ENCODE measurements at regions not wholly inside any gene's neighbourhood (a gene's known extent, or its start where the extent isn't known, plus 50 kb on each side); places are given as distances from the start of the nearest gene placed in this dataset.
"Not testable (repeated sequence)": the region's sequence is repeated elsewhere in the genome, so short reads cannot be mapped to it uniquely, and the experiment has no call there.

GRCh38 chr12:76666290-76666835 is 97.6 kb upstream of the ZDHHC17 start:
- DNase-seq = peak; percentile 76

- DNase-seq = no peak
Observed at GRCh38 chr12:76669981-76670380, 93.9 kb upstream of the ZDHHC17 start.

DNA sequence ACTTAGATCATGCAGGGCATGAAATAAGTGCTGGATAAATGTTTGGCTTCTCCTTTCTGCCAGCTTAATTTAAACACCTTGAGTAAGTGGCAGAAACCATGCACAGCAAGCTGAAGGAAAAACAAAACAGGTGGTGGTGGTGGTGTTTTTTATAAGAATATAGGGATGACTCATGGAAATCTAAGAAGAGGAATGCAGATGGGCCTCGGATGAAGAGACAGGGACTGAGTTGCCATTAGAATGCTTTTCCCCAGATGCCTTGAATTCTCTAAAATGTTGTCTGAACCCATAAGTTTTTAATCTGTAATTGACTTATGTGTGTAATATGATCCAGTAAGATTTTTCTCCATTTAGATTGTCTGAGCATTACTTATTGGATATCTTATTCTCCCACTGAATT is 93.1 kb upstream of the ZDHHC17 start:
- DNase-seq = no peak

GRCh38 chr12:76674669-76675315 is 89.1 kb upstream of the ZDHHC17 start:
- DNase-seq = no peak

DNA sequence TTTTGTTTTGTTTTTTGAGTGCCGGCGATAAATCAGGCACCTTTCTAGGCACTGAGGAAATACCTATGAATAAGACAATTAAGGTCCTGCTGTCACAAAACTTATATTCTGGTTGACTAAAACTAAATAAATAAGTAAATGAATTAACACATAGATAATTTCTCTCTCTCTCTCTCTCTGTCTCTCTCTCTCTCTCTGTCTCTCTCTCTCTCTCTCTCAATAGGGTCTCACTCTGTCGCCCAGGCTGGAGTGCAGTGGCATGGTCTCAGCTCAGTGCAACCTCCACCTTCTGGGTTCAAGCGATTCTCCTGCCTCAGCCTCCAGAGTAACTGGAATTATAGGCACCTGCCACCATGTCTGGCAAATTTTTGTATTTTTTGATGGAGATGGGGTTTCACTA is 87.7 kb upstream of the ZDHHC17 start:
- not testable (repeated sequence) for DNase-seq

DNA sequence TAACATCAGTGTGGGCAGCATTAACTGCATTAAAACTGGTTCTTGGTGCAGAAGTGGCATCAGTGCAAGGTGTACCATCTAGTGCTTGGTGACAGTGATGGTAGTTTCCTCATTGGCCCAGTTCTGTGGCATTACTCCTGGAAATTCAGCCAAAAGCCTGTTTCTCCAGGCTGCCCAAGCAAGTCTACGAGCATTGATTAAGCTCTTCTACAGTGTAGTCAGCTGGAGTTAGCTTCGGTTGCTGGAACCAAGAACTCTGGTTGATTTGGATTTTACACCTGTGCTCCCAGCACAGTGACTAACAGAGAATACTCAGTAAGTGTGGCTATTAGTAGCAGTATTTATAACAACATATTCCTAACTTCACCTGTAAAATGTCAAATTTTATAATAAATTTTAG is 84.9 kb upstream of the ZDHHC17 start:
- no peak for DNase-seq

DNA sequence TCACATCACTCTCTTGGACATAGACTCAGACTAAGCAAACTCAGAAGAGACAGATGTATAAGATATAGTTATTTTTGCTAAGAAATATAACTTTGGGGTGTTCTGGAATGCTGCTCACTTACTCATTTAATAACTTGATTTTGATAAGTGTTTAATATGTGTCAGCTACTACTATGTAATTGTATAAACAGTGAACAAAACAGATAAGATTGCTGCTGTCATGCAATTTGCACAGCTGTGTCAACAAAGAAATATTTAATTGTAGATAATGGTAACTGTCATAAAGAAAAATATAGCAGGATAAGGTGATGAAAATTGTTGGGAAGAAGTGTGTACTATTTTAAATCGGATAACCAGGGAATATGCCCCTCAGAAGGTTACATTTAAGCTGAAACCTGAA is 84.1 kb upstream of the ZDHHC17 start:
- DNase-seq = no peak

DNA sequence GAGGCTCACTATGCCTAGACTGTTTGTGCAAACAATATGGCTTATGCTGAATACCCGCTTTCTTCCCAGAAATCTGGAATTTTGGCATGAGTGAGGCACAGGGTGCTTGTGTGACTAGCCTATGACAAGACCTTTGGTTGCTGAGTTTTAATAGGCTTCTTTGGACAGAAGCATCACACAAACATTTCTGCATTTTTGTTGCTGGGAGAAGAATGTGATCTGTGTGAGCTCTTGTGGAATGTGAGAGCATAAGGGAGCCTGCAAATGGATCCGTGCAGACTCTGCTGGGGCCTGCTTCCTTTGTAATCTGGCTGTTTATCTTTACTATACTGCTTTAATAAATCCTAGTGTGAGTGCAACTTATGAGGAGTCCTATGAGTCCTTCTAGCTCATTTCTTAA is 83.0 kb upstream of the ZDHHC17 start:
- DNase-seq = no peak

GRCh38 chr12:76685246-76685678 is 78.7 kb upstream of the ZDHHC17 start:
- no peak for DNase-seq

- no peak for DNase-seq
Observed at GRCh38 chr12:76687981-76688380, 75.9 kb upstream of the ZDHHC17 start.

DNA sequence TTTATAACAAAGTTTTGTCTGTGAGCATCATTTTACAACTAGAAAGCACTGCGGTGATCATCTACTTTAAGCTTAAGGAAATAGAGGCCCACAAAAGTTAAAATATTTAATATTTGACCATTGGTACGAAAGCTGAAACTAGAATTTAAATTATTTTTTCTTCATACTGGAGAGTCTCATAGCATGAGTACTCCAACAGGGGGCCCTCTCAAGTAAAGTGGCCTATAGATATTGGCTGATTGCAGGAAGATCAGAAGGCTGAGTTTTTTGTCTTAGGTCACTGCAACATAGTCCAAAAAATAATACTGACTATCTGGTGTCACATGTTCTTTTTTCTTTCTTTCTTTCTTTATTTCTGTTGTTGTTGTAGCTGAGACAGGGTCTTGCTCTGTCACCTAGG is 75.3 kb upstream of the ZDHHC17 start:
- DNase-seq = no peak

DNA sequence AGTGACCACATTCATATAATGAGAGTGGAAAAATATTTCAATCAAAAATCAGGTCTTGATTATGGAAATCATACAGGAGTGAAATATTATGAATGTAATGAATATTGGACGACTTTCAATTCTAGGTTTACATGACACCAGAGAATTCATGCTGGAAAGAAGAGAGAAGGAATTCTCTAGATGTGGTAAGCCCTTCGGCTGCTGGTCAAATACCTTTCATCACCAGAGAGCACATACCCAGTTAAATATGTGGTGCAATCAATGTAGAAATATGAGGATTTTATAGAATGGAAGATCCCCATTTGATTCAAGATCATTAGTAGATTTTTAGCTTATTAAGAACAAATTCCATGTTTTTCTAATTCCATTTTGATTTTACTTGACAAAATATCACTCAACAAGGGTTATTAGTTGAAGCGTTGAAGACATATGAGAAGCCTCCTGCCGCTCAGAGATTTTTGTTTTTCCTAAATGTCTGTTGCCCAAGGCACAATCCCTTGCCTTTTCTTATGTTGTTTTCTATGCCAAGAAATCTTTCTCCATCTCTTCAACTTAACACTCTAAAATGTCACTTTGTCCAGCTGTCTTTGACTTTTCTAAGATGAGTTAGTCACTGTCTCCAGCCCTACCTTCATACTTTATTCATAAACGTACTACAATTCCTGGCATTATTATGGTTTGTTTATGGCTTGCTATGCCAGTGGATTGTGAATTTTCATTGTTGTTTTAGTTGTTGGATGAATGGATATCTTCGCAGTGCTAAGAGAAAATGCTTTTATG is 72.8 kb upstream of the ZDHHC17 start:
- no peak for DNase-seq

GRCh38 chr12:76692846-76693245 is 71.1 kb upstream of the ZDHHC17 start:
- no peak for DNase-seq

- no peak for DNase-seq
Observed at GRCh38 chr12:76694369-76694768, 69.5 kb upstream of the ZDHHC17 start.

- DNase-seq = no peak
Observed at GRCh38 chr12:76696186-76696585, 67.7 kb upstream of the ZDHHC17 start.

DNA sequence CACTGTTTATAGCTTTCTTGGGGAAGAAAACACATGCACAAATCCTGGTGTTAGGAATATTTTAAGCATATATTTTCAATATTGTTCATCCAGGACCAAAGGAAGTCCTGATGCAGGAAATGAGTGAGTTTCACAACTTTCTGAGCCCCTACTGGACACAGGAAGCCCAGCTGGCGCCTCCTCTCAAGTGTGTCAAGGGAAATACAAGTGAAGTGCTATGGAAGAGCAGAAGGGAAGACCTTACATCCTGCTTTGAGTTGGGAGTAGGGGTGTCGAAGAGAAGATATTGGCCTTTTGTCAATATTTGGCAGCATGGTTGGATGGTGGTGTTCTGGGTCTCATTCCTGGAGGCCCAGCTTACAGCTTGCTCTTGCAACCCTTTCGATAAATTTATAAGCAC is 66.1 kb upstream of the ZDHHC17 start:
- no peak for DNase-seq

GRCh38 chr12:76698316-76698715 is 65.6 kb upstream of the ZDHHC17 start:
- no peak for DNase-seq

GRCh38 chr12:76698966-76699365 is 64.9 kb upstream of the ZDHHC17 start:
- DNase-seq = no peak

DNA sequence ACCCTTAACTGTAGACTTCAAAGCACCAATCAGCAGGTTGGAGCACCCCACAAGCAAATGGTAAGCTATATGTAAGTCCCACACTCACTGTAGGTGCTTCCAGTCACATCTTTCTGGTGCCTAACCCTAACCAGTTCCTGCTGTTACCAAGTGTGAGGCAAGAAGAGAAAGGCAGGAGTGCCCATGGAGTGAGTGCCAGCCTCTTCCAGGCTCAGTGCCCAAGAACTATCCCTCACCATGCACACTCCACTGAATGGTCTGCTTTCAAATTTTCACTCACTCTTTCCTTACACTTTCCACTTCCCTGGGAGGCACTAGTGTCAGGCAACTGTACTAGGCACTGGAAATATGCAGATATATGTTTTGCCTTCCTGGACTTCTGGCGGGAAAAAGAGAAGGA is 62.2 kb upstream of the ZDHHC17 start:
- no peak for DNase-seq

- no peak for DNase-seq
Observed at GRCh38 chr12:76702946-76703345, 61.0 kb upstream of the ZDHHC17 start.

DNA sequence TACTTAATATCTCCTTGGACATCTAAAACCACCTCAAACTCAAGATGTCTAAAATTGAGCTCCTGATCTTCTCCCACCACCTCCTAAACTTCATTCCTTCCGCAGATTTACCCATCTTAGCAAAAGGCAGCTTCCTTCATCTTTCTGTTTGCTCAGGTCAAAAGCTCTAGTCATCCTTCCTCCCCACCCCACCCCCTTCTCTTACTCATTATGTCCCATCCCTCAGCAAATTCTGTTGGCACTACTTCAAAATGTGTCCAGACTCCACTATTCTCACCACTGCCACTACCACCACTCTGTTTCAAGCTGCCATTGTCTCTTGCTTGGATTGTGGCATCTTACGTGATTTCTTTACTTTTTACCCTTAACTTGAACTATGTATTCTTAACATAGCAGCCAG is 59.2 kb upstream of the ZDHHC17 start:
- DNase-seq = no peak

DNA sequence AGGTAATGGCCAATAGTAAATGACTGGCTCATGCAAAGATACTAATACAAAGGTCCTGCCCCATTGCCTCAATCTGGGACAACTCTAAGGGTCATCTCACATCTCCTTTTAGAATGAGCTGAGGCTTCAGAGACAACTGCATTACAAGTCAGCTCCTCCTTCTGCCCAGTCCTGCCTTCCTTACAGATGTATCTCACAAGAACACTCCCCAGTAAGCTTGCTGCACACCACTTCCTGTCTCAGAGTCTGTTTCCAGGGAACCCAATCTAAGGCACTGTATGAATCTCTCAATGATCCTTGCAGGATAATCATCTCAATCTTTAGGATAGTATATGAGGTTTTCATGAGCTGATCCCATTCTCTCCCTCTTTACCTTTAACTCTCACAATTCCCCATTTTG is 57.8 kb upstream of the ZDHHC17 start:
- DNase-seq = no peak

- DNase-seq = no peak
Observed at GRCh38 chr12:76706761-76707160, 57.2 kb upstream of the ZDHHC17 start.

GRCh38 chr12:76707772-76708171 is 56.1 kb upstream of the ZDHHC17 start:
- no peak for DNase-seq

GRCh38 chr12:76708296-76708695 is 55.6 kb upstream of the ZDHHC17 start:
- DNase-seq = no peak
